ENCODE measurements at regions not wholly inside any gene's neighbourhood (a gene's known extent, or its start where the extent isn't known, plus 50 kb on each side); places are given as distances from the start of the nearest gene placed in this dataset.

- TF ChIP-seq EZH2 (IDR thresholded peaks at IDR 0.05; ENCODE audit: low read depth, low read length, severe bottlenecking) (no peak), SIX5 (IDR thresholded peaks at IDR 0.05; ENCODE audit: low read depth, low read length) (no peak), TAF1 (IDR thresholded peaks at IDR 0.05; ENCODE audit: low read depth, low read length) (no peak), RNF2 (IDR thresholded peaks at IDR 0.05; ENCODE audit: borderline replicate concordance, low read depth, low read length, missing control alignments, poor library complexity, severe bottlenecking) (no peak), YY1 (IDR thresholded peaks at IDR 0.05; ENCODE audit: low read depth, low read length) (no peak)
These were observed 159.2 kb downstream of the ZNF608 start (continued) for GRCh38 chr5:124587280-124587679.

Data from H1 (cell line).